SK-MEL-5 (cell line): ENCODE measurements at regions not wholly inside any gene's neighbourhood (a gene's known extent, or its start where the extent isn't known, plus 50 kb on each side); places are given as distances from the start of the nearest gene placed in this dataset.
A peak's percentile ranks its signal among the peaks of the same experiment; 100 is the strongest.
"Not testable (repeated sequence)": the region's sequence is repeated elsewhere in the genome, so short reads cannot be mapped to it uniquely, and the experiment has no call there.

Experiments
- DNase-seq: peaks from one replicate; pipeline ENCODE4 v3.0.0-alpha.2; 2016; ENCODE audit warnings: low read depth, low spot score
- in situ Hi-C: cut with HindIII; loops from 2 replicates; pipeline ENCODE4 v1.10.0; 2016; ENCODE audit warnings: low sequenced_read_pairs, high pct_unique_total_duplicates, low pct_unique_long_range_greater_than_20kb

- in situ Hi-C loops: no loop called here
- DNase-seq: no peak
Measured at GRCh38 chr6:120493505-120493904, 840.8 kb downstream of the TBC1D32 start.

GRCh38 chr6:120489941-120490340 lies 844.3 kb downstream of the TBC1D32 start:
- in situ Hi-C loops: no loop called here
- DNase-seq: no peak

GRCh38 chr6:120484146-120484545 lies 850.1 kb downstream of the TBC1D32 start:
- in situ Hi-C loops: no loop called here
- DNase-seq: no peak

- in situ Hi-C loops: no loop called here
- DNase-seq: no peak
Measured at GRCh38 chr6:120478650-120479049, 855.6 kb downstream of the TBC1D32 start.

GRCh38 chr6:120473804-120474203 lies 860.5 kb downstream of the TBC1D32 start:
- in situ Hi-C loops: no loop called here
- no peak for DNase-seq

- DNase-seq: no peak
- in situ Hi-C loops: no loop called here
Measured at GRCh38 chr6:120468486-120468885, 865.8 kb downstream of the TBC1D32 start.

- DNase-seq: no peak
- in situ Hi-C loops: no loop called here
Measured at GRCh38 chr6:120451508-120451907, 882.8 kb downstream of the TBC1D32 start.

- no peak for DNase-seq
- in situ Hi-C loops: no loop called here
Measured at GRCh38 chr6:120447605-120448004, 886.7 kb downstream of the TBC1D32 start.

- DNase-seq, in situ Hi-C loops: not testable (repeated sequence)
Measured at GRCh38 chr6:120432840-120433239, 901.4 kb downstream of the TBC1D32 start.

- DNase-seq: no peak
- in situ Hi-C loops: no loop called here
Measured at GRCh38 chr6:120431841-120432240, 902.4 kb downstream of the TBC1D32 start.

- in situ Hi-C loops: no loop called here
- DNase-seq: no peak
Measured at GRCh38 chr6:120411394-120411793, 922.9 kb downstream of the TBC1D32 start.

GRCh38 chr6:120410586-120410985 lies 923.7 kb downstream of the TBC1D32 start:
- DNase-seq: no peak
- in situ Hi-C loops: no loop called here

GRCh38 chr6:120407696-120408095 lies 926.6 kb downstream of the TBC1D32 start:
- in situ Hi-C loops: no loop called here
- DNase-seq: no peak

- DNase-seq: peak; percentile 60
- in situ Hi-C loops: no loop called here
Measured at GRCh38 chr6:120405947-120406346, 928.3 kb downstream of the TBC1D32 start.

GRCh38 chr6:120395784-120396183 lies 938.5 kb downstream of the TBC1D32 start:
- DNase-seq: no peak
- in situ Hi-C loops: no loop called here

- in situ Hi-C loops: no loop called here
- no peak for DNase-seq
Measured at GRCh38 chr6:120395330-120395729, 939.0 kb downstream of the TBC1D32 start.

- DNase-seq: no peak
- in situ Hi-C loops: no loop called here
Measured at GRCh38 chr6:120392941-120393340, 941.3 kb downstream of the TBC1D32 start.

GRCh38 chr6:120384671-120385070 lies 949.6 kb downstream of the TBC1D32 start:
- DNase-seq: no peak
- in situ Hi-C loops: no loop called here

- in situ Hi-C loops: no loop called here
- no peak for DNase-seq
Measured at GRCh38 chr6:120383681-120384080, 950.6 kb downstream of the TBC1D32 start.

GRCh38 chr6:120378582-120379220 lies 955.6 kb downstream of the TBC1D32 start:
- in situ Hi-C loops: no loop called here
- peak; percentile 66 for DNase-seq
